ENCODE measurements at regions not wholly inside any gene's neighbourhood (a gene's known extent, or its start where the extent isn't known, plus 50 kb on each side); places are given as distances from the start of the nearest gene placed in this dataset.
A peak's percentile ranks its signal among the peaks of the same experiment; 100 is the strongest.

DNA sequence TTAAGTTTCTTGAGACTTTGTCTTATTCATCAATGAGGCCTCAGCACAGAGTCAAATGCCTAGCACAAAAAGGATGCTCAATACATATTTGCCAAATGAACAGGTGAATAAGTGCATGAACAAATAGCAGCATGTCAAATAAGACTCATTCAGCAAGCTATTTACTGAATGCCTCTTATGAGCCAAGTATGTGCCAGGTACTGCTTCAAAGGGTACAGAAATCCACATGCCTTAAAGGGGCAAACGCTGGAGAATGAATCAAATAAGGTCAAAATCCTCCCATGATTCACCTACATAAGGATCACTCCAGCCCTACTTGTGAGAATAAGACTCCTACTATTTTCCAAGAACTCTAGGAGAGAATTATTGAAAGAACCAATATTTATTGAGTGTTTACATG lies 260.2 kb upstream of the CPEB2 start:
- Histone ChIP-seq H4K20me1 (ENCODE audit: insufficient read depth, low read length) (no peaks in the 10 kb centered on the region), H3K27me3 (ENCODE audit: insufficient read depth, low read length) (no peaks in the 10 kb centered on the region), H2AFZ (ENCODE audit: low read length) (no peak overlapping the region), H3K27ac (ENCODE audit: low read depth, low read length) (no peak overlapping the region), H3K9me3 (ENCODE audit: low read depth, low read length) (no peaks in the 10 kb centered on the region), H3K36me3 (ENCODE audit: insufficient read depth, low read length) (no peaks in the 10 kb centered on the region), H3K79me2 (ENCODE audit: insufficient read depth, low read length) (no peaks in the 10 kb centered on the region), H3K4me1 (ENCODE audit: insufficient read depth, low read length) (no peaks in the 10 kb centered on the region), H3K4me2 (ENCODE audit: insufficient read depth, low read length) (no peak overlapping the region), H3K4me3 (ENCODE audit: insufficient read depth, low read length) (no peak overlapping the region)
- TF ChIP-seq, protein P1, sequence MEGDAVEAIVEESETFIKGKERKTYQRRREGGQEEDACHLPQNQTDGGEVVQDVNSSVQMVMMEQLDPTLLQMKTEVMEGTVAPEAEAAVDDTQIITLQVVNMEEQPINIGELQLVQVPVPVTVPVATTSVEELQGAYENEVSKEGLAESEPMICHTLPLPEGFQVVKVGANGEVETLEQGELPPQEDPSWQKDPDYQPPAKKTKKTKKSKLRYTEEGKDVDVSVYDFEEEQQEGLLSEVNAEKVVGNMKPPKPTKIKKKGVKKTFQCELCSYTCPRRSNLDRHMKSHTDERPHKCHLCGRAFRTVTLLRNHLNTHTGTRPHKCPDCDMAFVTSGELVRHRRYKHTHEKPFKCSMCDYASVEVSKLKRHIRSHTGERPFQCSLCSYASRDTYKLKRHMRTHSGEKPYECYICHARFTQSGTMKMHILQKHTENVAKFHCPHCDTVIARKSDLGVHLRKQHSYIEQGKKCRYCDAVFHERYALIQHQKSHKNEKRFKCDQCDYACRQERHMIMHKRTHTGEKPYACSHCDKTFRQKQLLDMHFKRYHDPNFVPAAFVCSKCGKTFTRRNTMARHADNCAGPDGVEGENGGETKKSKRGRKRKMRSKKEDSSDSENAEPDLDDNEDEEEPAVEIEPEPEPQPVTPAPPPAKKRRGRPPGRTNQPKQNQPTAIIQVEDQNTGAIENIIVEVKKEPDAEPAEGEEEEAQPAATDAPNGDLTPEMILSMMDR (IDR thresholded peaks at IDR 0.05; ENCODE audit: extremely low read depth, low read depth, low read length) = no peak
- no peak for DNase-seq (ENCODE audit: insufficient read length, low spot score, missing footprints)

DNA sequence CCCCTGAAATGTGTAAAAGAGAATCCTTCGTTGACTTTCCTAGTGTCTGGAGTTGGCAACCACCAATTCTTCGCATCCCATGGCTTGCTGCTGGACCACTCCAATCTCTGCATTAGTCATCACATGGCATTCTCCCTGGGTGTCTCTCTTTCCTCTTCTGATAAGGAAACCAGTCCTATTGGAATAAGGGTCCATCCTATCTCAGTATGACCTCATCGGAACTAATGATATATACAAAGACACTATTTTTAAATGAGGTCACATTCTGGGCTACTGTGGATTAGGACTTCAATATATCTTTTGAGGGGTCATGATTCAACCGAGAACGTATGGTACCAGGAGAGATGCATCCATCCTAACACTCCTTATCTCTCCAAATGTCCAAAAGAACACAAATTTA lies 259.1 kb upstream of the CPEB2 start:
- DNase-seq (ENCODE audit: insufficient read length, low spot score, missing footprints) = no peak
- H3K4me2 ChIP-seq (ENCODE audit: insufficient read depth, low read length) = no peak overlapping the region
- no peak overlapping the region for H3K27ac ChIP-seq (ENCODE audit: low read depth, low read length)
- no peak overlapping the region for H2AFZ ChIP-seq (ENCODE audit: low read length)
- H3K36me3 ChIP-seq (ENCODE audit: insufficient read depth, low read length) = no peaks in the 10 kb centered on the region
- no peaks in the 10 kb centered on the region for H3K4me1 ChIP-seq (ENCODE audit: insufficient read depth, low read length)
- H3K27me3 ChIP-seq (ENCODE audit: insufficient read depth, low read length) = no peaks in the 10 kb centered on the region
- TF ChIP-seq, protein P1 (IDR thresholded peaks at IDR 0.05; ENCODE audit: extremely low read depth, low read depth, low read length) = no peak
- no peaks in the 10 kb centered on the region for H3K9me3 ChIP-seq (ENCODE audit: low read depth, low read length)
- H3K79me2 ChIP-seq (ENCODE audit: insufficient read depth, low read length) = no peaks in the 10 kb centered on the region
- H4K20me1 ChIP-seq (ENCODE audit: insufficient read depth, low read length) = no peaks in the 10 kb centered on the region
- H3K4me3 ChIP-seq (ENCODE audit: insufficient read depth, low read length) = no peak overlapping the region

DNA sequence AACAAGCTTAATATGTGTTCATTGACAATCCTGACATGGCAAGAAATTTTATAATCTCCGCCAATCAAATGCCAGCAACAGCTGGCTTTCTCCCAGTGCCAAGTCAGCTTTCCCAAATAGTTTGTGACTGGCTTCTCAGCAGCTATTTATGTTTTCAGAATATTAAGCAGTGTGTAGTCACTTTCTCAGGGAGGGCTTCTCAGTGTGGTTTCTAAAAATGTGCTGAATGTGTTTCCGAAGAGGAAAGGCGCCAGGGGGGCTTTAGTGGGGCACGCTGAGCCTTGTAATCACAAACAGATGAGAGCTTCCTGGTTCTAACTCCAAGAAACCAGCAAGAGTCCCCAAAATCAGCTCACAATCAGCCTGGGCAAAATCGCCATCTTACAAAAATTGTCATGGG lies 258.7 kb upstream of the CPEB2 start:
- Histone ChIP-seq H4K20me1 (ENCODE audit: insufficient read depth, low read length) (no peaks in the 10 kb centered on the region), H3K36me3 (ENCODE audit: insufficient read depth, low read length) (no peaks in the 10 kb centered on the region)

DNA sequence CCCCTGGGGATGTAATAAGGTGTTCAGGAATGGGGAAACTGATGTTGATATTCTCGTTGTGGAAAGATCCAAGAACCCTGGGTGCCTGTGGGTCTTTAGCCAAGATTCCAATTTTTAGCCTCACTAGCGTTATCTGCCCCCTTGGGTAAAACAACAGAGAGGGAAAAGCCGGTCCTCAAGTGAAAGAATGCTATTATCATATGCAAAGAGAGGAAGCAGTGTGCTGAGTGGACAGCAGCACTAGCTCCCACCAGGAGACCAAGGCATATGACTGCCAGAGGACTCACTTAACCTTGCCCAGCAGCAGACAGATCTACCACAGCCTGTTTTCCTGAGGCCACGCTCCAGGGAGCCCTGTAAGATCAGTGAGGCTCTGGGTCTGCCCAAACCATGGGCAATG lies 257.9 kb upstream of the CPEB2 start:
- Histone ChIP-seq H3K9me3 (ENCODE audit: low read depth, low read length) (no peaks in the 10 kb centered on the region), H2AFZ (ENCODE audit: low read length) (no peak overlapping the region), H3K79me2 (ENCODE audit: insufficient read depth, low read length) (no peaks in the 10 kb centered on the region), H3K4me1 (ENCODE audit: insufficient read depth, low read length) (no peaks in the 10 kb centered on the region), H3K27me3 (ENCODE audit: insufficient read depth, low read length) (no peaks in the 10 kb centered on the region), H4K20me1 (ENCODE audit: insufficient read depth, low read length) (no peaks in the 10 kb centered on the region), H3K36me3 (ENCODE audit: insufficient read depth, low read length) (no peaks in the 10 kb centered on the region), H3K4me2 (ENCODE audit: insufficient read depth, low read length) (no peak overlapping the region), H3K27ac (ENCODE audit: low read depth, low read length) (no peak overlapping the region), H3K4me3 (ENCODE audit: insufficient read depth, low read length) (no peak overlapping the region)
- TF ChIP-seq, protein P1 (IDR thresholded peaks at IDR 0.05; ENCODE audit: extremely low read depth, low read depth, low read length) = no peak
- no peak for DNase-seq (ENCODE audit: insufficient read length, low spot score, missing footprints)

More for the DNA sequence above, 258.7 kb upstream of the CPEB2 start:
- no peak overlapping the region for H3K27ac ChIP-seq (ENCODE audit: low read depth, low read length)
- no peaks in the 10 kb centered on the region for H3K9me3 ChIP-seq (ENCODE audit: low read depth, low read length)
- no peak overlapping the region for H3K4me2 ChIP-seq (ENCODE audit: insufficient read depth, low read length)
- H2AFZ ChIP-seq (ENCODE audit: low read length) = peak overlapping the region; percentile 20
- no peaks in the 10 kb centered on the region for H3K4me1 ChIP-seq (ENCODE audit: insufficient read depth, low read length)
- TF ChIP-seq, protein P1 (IDR thresholded peaks at IDR 0.05; ENCODE audit: extremely low read depth, low read depth, low read length) = no peak
- H3K79me2 ChIP-seq (ENCODE audit: insufficient read depth, low read length) = no peaks in the 10 kb centered on the region
- DNase-seq (ENCODE audit: insufficient read length, low spot score, missing footprints) = peak; percentile 42
- H3K4me3 ChIP-seq (ENCODE audit: insufficient read depth, low read length) = no peak overlapping the region
- no peaks in the 10 kb centered on the region for H3K27me3 ChIP-seq (ENCODE audit: insufficient read depth, low read length)
